HG03378 (cell line): ENCODE measurements at regions not wholly inside any gene's neighbourhood (a gene's known extent, or its start where the extent isn't known, plus 50 kb on each side); places are given as distances from the start of the nearest gene placed in this dataset.
"Not testable (repeated sequence)": the region's sequence is repeated elsewhere in the genome, so short reads cannot be mapped to it uniquely, and the experiment has no call there.

Source experiments
- ATAC-seq: cut with Tn5 transposase; IDR thresholded peaks from one replicate; pipeline ENCODE4 v1.9.1; 2021; ENCODE audit warnings: mild to moderate bottlenecking, moderate library complexity; ENCODE audit not compliant: unreplicated experiment

- no peak for ATAC-seq
Measured at GRCh38 chr3:35042210-35042991, 596.9 kb upstream of the ARPP21 start.

GRCh38 chr3:35043040-35043439 lies 596.3 kb upstream of the ARPP21 start:
- ATAC-seq: no peak

DNA sequence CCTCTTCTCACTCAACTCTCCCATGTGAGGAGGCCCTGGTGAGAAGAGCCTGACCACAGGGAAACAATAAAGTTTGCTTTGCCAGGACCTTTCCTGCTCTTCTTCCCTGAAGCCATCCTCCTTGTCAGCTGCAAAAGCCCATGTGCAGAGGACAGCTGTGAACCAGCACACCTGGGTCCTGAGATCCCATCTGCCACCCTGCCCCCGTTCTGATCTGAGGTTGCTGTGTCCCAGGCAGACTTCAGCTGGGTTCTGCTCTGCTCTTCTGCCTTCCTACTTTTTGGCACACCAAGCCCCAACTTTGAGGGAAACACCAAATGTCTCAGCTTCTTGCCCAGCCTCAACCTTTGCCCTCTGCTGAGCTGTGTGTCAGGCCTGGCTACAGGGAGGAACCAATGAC lies 595.1 kb upstream of the ARPP21 start:
- ATAC-seq: no peak

DNA sequence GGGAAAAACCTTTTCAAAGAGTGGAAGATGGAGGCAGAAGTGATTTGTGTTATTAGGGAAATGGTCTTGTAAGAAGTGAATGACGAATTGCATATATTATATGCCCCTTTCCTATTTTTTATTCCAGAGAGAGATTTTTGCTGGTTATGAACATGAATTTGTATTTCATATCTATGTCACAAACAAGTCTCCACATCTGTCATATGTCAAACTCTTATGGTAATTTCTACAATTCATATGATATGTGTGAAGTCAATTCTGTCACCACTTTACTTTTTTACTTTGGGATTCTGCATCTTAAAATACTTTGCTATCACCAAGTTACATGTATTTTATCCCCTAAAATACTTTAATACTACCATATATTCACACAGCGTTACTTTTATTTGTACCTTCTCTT lies 594.2 kb upstream of the ARPP21 start:
- ATAC-seq: no peak

DNA sequence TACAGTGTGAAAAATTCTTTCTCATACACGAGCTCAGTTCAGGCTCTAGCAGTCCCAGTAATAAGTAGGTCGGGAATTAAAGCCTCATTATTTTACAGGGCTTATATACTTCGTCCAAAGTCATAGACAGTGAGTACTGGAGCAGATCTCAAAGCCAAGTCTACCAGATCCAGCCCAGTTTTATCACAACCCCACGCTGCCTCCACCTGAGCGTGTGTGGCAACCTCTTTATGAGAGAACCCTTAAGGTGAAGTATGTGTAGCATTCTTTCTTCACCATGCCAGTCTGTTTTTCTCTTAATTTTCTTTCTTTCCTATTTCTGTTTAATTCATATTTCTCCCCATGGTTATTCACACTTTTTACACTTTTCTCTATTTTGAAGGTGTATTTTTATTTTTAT lies 574.6 kb upstream of the ARPP21 start:
- no peak for ATAC-seq

GRCh38 chr3:35065891-35066290 lies 573.4 kb upstream of the ARPP21 start:
- ATAC-seq: no peak

DNA sequence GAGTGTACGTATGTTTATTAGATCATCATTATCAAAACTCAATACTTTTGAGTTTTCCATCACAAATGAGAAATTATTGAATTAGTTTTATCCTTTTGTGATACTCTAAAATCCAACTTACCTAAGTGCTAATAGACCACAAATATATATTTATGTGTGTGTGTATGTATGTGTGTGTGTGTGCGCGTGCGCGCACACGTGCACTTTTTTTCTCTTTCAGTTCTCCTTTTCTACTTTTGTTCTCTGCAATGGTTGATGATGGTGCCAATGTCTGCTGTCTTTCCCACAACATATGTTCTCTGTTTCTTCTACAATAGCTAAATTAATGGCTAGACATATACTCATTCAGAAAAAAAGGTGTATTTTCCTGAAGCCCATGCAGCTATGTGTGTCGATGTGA lies 571.6 kb upstream of the ARPP21 start:
- ATAC-seq: no peak

DNA sequence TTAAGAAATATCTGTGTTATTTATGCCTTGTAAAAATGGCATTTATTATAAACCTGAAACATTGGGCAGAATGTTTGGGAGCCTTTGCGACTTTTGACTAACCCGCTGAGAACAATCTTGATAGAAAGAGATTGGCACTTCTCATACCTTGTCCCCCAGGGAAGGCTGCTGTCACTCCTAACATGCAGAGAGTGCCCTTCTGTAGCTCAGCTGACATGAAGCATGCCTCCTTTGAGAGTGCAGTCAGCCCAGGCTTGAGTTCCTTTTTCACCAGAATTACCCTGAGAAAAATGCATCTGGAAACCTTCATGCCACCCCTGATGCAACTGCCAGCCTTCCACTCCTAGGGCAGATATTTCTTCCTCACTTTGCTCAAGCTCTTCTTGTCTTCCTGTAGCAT lies 569.2 kb upstream of the ARPP21 start:
- no peak for ATAC-seq

- no peak for ATAC-seq
Measured at GRCh38 chr3:35071772-35072171, 567.6 kb upstream of the ARPP21 start.

DNA sequence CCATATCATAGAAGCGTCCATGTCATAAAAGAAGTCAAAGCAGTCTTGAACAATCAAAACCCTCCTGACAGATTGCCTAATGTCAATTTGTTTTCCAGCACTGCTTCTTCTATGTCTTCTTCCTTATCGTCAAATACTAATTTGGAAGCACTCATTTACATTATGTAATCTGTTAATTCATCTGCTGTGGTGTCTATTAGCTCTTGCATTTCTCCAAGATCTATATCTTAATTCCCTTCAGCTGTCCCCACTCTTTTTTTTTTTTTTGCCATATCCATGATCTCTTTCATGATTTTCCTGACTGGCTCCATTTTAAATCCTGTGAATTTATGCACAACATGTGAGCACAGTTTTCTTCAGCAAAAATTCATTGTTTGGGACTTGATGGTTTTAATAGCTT lies 560.5 kb upstream of the ARPP21 start:
- ATAC-seq: no peak

DNA sequence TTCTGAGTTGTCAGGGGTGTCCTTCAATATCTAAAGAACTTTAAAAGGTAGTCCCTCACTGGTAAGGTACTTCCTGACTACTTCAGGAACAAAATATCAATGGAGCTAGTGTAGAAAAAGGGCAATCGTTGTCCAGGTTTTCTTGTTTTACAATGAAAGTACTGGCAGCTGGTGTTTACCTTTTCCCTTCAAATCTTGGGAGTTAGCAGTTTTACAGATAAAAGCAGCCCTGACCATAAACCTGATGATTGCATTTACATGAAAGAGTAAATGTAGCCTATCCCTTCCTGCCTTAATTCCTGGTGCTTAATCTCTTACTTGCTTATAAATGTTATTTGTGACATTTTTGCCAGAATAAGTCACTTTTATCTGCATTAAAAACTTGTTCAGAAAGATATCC lies 559.9 kb upstream of the ARPP21 start:
- ATAC-seq: no peak

GRCh38 chr3:35081899-35082298 lies 557.4 kb upstream of the ARPP21 start:
- no peak for ATAC-seq

DNA sequence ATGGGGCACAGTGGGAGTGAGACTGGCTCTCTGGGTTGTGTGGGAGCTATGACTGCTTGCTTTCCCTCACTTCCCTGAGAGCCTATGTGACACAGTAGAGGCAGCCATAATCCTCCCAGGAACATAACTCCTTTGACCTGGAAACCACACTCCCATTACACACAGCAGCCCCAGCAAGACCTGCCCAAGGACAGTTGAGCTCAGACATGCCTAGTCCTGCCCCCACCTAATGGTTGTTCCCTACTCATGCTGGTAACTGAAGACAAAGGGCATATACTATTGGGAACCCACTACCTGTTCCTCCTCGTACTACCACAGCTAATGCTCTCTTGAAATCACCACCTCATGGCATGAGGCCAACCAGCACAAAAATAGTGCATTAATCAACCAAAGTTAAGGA lies 550.4 kb upstream of the ARPP21 start:
- ATAC-seq: no peak

- no peak for ATAC-seq
Measured at GRCh38 chr3:35114686-35115085, 524.6 kb upstream of the ARPP21 start.

DNA sequence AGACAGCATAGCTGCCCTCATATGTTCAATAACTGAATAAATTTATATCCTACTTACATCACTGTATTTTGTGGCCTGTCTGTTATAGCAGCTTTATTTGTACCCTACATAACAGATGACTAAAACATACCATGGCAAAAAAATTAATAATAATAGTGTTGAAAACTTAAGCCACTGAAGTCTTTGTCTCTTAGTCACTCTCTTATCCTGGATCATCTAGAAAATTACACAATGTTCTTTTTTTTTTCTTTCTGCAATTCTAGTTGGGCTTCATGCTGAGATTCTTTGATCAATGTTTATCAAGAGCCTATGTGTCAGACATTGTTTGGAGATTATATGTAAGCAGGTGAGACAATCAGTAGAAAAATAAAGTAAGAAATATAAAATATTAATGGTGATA lies 519.3 kb upstream of the ARPP21 start:
- ATAC-seq: no peak

GRCh38 chr3:35137612-35138011 lies 501.7 kb upstream of the ARPP21 start:
- ATAC-seq: no peak

DNA sequence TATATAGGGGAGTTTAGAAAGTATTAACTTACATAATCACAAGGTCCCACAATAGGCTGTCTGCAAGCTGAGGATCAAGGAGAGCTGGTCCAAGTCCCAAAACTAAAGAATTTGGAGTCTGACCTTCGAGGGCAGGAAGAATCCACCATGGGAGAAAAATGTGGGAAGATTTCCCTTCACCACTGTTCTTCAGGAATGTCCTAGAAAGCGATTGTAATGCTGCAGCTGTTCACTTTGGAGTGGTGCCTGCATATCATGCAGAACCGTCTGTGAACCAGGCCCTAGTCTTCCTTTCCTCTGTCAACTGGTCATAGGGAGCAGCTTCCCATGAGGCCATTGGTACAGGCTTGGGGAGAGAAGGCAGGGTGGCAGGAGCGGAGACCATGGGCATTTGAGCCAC lies 497.9 kb upstream of the ARPP21 start:
- no peak for ATAC-seq

- no peak for ATAC-seq
Measured at GRCh38 chr3:35144011-35144410, 495.3 kb upstream of the ARPP21 start.

DNA sequence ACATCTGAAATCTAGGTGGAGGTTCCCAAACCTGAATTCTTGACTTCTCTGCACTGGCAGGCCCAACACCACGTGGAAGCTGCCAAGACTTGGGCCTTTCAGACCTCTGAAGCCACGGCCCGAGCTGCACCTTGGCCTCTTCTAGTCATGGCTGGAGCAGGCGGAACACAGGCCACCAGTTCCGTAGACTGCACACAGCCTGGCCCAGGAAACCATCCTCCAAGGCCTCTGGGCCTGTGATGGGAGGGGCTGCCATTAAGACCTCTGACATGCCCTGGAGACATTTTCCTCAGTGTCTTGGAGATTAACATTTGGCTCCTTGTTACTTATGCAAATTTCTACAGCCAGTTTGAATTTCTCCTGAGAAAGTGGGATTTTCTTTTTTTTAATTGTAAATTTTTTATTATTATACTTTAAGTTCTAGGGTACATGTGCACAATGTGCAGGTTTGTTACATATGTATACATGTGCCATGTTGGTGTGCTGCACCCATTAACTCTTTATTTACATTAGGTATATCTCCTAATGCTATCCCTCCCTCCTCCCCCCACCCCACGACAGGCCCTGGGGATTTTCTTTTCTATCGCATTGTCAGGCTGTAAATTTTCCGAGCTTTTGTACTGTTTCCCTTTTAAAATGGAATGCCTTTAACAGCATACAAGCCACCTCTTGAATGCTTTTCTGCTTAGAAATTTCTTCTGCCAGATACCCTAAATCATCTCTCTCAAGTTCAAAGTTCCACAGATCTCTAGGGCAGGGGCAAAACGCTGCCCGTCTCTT lies 492.9 kb upstream of the ARPP21 start:
- not testable (repeated sequence) for ATAC-seq

- no peak for ATAC-seq
Measured at GRCh38 chr3:35183927-35184675, 455.2 kb upstream of the ARPP21 start.

DNA sequence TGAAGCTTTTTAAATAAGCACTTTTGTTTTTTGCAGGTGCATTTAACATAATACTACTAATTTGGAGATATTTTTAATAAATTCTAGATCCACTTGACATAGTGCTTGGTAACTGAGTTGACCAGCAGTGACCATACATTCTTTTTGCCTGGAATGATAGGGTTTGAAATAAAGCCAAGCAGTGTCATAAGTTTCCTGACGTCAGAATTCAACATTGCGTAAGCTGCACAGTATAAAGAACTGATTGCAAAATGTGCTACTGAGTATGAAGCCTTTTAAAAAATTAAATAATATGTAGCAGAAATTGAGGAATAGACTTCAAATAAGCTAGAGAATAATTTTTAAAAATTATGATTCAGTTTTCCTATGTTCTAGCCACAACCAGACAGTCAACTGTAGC lies 454.6 kb upstream of the ARPP21 start:
- no peak for ATAC-seq

- no peak for ATAC-seq
Measured at GRCh38 chr3:35187908-35188307, 451.4 kb upstream of the ARPP21 start.
